ENCODE measurements at regions not wholly inside any gene's neighbourhood (a gene's known extent, or its start where the extent isn't known, plus 50 kb on each side); places are given as distances from the start of the nearest gene placed in this dataset.

DNA sequence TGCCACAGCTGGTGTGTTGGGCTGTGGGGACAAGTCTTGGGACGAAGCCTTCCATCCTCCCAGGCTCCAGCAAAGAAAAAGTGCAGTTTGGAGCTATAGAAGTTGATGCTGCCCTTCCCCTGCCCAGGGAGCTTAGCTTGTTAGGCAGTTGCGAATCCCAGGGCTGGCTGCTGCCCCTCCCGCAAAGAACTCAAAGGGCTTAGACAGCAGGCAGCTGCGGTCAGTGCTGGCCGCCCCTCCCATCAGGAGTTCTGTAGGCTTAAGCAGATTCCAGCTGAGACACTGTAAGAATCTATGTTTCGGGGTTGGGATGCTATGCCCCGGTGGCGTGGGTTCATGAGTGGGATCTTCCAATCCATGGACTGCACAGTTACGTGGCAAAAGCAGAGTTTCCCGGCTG lies 956.7 kb downstream of the GLUD2 start:
- no peak overlapping the region for H3K4me3 ChIP-seq (ENCODE audit: insufficient read depth, low read length, poor library complexity, severe bottlenecking)
- H3K27ac ChIP-seq (ENCODE audit: low read depth, low read length) = no peak overlapping the region
- H3K9me3 ChIP-seq (ENCODE audit: insufficient read depth, low read length) = no peaks in the 10 kb centered on the region
- H2AFZ ChIP-seq (ENCODE audit: low read depth, low read length, severe bottlenecking) = no peak overlapping the region
- no peaks in the 10 kb centered on the region for H3K79me2 ChIP-seq (ENCODE audit: insufficient read depth, low read length)
- no peak overlapping the region for H3K4me2 ChIP-seq (ENCODE audit: low read depth, low read length, poor library complexity, severe bottlenecking)
- H4K20me1 ChIP-seq (ENCODE audit: low read depth, low read length) = no peaks in the 10 kb centered on the region
- no peaks in the 10 kb centered on the region for H3F3A ChIP-seq (ENCODE audit: insufficient read depth)
- H3K27me3 ChIP-seq (ENCODE audit: low read length) = no peaks in the 10 kb centered on the region
- H3K9ac ChIP-seq (ENCODE audit: low read length) = no peak overlapping the region
- no peak for TF ChIP-seq EZH2phosphoT487 (conservative IDR thresholded peaks at IDR 0.05; ENCODE audit: low read length)
- TF ChIP-seq, protein P1, sequence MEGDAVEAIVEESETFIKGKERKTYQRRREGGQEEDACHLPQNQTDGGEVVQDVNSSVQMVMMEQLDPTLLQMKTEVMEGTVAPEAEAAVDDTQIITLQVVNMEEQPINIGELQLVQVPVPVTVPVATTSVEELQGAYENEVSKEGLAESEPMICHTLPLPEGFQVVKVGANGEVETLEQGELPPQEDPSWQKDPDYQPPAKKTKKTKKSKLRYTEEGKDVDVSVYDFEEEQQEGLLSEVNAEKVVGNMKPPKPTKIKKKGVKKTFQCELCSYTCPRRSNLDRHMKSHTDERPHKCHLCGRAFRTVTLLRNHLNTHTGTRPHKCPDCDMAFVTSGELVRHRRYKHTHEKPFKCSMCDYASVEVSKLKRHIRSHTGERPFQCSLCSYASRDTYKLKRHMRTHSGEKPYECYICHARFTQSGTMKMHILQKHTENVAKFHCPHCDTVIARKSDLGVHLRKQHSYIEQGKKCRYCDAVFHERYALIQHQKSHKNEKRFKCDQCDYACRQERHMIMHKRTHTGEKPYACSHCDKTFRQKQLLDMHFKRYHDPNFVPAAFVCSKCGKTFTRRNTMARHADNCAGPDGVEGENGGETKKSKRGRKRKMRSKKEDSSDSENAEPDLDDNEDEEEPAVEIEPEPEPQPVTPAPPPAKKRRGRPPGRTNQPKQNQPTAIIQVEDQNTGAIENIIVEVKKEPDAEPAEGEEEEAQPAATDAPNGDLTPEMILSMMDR (IDR thresholded peaks at IDR 0.05; ENCODE audit: insufficient read depth, low read length, poor library complexity, severe bottlenecking) = no peak
- no peaks in the 10 kb centered on the region for H3K36me3 ChIP-seq (ENCODE audit: low read length)
- H3K9me2 ChIP-seq (replicated peaks; ENCODE audit: insufficient read depth, low read length) = no peaks in the 10 kb centered on the region

DNA sequence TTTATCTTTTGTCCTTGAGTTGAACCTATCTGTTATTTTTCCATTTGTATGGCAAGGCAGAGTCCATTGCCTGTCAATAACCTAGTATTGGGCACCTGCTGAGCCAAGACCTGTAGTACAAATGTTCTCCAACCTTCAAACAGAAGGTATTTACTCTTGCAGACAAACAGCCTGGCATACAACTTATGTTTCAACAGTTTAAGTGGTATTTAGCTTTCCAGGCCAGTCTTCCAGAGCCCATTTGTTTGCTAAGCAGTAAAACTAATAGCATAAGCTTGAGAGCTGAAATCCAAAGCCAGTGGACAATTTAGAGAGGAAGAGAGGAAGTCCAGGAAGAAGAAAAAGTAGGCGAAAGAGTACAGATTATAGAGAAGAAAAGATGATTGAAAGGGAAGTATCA lies 979.3 kb downstream of the GLUD2 start:
- Histone ChIP-seq H3K36me3 (ENCODE audit: low read length) (no peaks in the 10 kb centered on the region), H3K9me3 (ENCODE audit: insufficient read depth, low read length) (no peaks in the 10 kb centered on the region), H4K20me1 (ENCODE audit: low read depth, low read length) (no peaks in the 10 kb centered on the region), H2AFZ (ENCODE audit: low read depth, low read length, severe bottlenecking) (no peak overlapping the region), H3K27me3 (ENCODE audit: low read length) (no peaks in the 10 kb centered on the region), H3F3A (ENCODE audit: insufficient read depth) (no peaks in the 10 kb centered on the region), H3K4me2 (ENCODE audit: low read depth, low read length, poor library complexity, severe bottlenecking) (no peak overlapping the region), H3K79me2 (ENCODE audit: insufficient read depth, low read length) (no peaks in the 10 kb centered on the region), H3K9me2 (replicated peaks; ENCODE audit: insufficient read depth, low read length) (no peaks in the 10 kb centered on the region), H3K4me3 (ENCODE audit: insufficient read depth, low read length, poor library complexity, severe bottlenecking) (no peak overlapping the region), H3K27ac (ENCODE audit: low read depth, low read length) (no peak overlapping the region), H3K9ac (ENCODE audit: low read length) (no peak overlapping the region)
- no peak for TF ChIP-seq EZH2phosphoT487 (conservative IDR thresholded peaks at IDR 0.05; ENCODE audit: low read length)
- TF ChIP-seq, protein P1 (IDR thresholded peaks at IDR 0.05; ENCODE audit: insufficient read depth, low read length, poor library complexity, severe bottlenecking) = no peak

DNA sequence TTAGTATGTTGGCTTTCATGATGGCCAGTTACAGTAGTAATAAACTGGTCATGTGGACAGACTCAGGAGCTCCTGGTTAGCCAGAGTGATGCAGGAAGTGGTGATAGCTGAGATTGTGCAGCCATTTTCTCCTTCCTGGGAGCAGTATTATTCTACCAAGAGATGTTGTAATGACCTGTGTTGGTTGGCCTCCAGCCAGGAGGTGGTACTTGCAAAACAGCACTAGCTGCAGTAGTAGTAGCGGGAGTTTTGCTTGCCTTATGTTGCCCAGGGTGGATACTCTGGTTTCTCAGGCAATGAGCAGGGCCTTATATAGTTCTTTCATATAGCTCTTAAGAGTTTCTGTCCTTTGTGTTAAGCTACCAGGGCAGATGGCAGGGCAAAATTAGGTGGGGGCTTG lies 998.8 kb downstream of the GLUD2 start:
- H3K36me3 ChIP-seq (ENCODE audit: low read length) = no peaks in the 10 kb centered on the region
- no peak overlapping the region for H2AFZ ChIP-seq (ENCODE audit: low read depth, low read length, severe bottlenecking)
- H3K4me2 ChIP-seq (ENCODE audit: low read depth, low read length, poor library complexity, severe bottlenecking) = no peak overlapping the region
- TF ChIP-seq EZH2phosphoT487 (conservative IDR thresholded peaks at IDR 0.05; ENCODE audit: low read length) = no peak
- TF ChIP-seq, protein P1 (IDR thresholded peaks at IDR 0.05; ENCODE audit: insufficient read depth, low read length, poor library complexity, severe bottlenecking) = no peak
- H3K27ac ChIP-seq (ENCODE audit: low read depth, low read length) = no peak overlapping the region
- H4K20me1 ChIP-seq (ENCODE audit: low read depth, low read length) = no peaks in the 10 kb centered on the region
- H3K79me2 ChIP-seq (ENCODE audit: insufficient read depth, low read length) = no peaks in the 10 kb centered on the region
- H3K27me3 ChIP-seq (ENCODE audit: low read length) = no peaks in the 10 kb centered on the region
- no peaks in the 10 kb centered on the region for H3K9me3 ChIP-seq (ENCODE audit: insufficient read depth, low read length)
- H3K4me3 ChIP-seq (ENCODE audit: insufficient read depth, low read length, poor library complexity, severe bottlenecking) = no peak overlapping the region
- H3F3A ChIP-seq (ENCODE audit: insufficient read depth) = no peaks in the 10 kb centered on the region
- H3K9ac ChIP-seq (ENCODE audit: low read length) = no peak overlapping the region
- no peaks in the 10 kb centered on the region for H3K9me2 ChIP-seq (replicated peaks; ENCODE audit: insufficient read depth, low read length)
